GM13977 (cell line): ENCODE measurements at regions not wholly inside any gene's neighbourhood (a gene's known extent, or its start where the extent isn't known, plus 50 kb on each side); places are given as distances from the start of the nearest gene placed in this dataset.

Experiments used
- DNase-seq: peaks from one replicate; pipeline ENCODE4 v3.0.0; 2012; ENCODE audit warnings: low spot score
- in situ Hi-C: fragments of 300-500 bp; cut with MboI; formaldehyde crosslinking; loops from one replicate; pipeline ENCODE4 v1.12.0; 2022; ENCODE audit warnings: low sequenced_read_pairs, low pct_unique_long_range_greater_than_20kb, mixed read lengths, inconsistent platforms; ENCODE audit not compliant: unreplicated experiment
- TF ChIP-seq, protein P1 (sequence below): IDR thresholded peaks from 2 replicates; pipeline ENCODE4 v1.5.1; 2012; ENCODE audit warnings: mild to moderate bottlenecking, control low read depth; ENCODE audit not compliant: insufficient read depth; ENCODE audit errors: extremely low read depth, missing control alignments

DNA sequence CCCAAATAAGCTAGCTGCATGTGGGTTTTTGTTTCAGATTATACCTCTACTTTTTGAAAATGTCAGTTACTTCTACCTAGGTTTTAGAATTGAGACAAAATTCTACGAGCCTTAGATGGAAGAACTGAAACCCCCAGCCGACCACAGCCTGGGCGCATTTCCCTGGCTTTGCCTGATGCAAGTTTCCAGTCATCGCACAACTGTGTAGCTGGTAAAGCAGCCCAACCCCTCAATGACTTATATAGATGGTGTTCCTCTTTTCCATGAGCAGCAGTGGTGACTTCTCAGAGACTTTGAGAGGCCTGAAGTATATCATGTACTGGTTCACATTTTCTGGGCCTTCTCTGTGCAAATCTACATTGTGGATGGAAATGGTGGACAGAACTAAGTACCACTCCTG is 515.4 kb upstream of the RAB6C start:
- TF ChIP-seq, protein P1, sequence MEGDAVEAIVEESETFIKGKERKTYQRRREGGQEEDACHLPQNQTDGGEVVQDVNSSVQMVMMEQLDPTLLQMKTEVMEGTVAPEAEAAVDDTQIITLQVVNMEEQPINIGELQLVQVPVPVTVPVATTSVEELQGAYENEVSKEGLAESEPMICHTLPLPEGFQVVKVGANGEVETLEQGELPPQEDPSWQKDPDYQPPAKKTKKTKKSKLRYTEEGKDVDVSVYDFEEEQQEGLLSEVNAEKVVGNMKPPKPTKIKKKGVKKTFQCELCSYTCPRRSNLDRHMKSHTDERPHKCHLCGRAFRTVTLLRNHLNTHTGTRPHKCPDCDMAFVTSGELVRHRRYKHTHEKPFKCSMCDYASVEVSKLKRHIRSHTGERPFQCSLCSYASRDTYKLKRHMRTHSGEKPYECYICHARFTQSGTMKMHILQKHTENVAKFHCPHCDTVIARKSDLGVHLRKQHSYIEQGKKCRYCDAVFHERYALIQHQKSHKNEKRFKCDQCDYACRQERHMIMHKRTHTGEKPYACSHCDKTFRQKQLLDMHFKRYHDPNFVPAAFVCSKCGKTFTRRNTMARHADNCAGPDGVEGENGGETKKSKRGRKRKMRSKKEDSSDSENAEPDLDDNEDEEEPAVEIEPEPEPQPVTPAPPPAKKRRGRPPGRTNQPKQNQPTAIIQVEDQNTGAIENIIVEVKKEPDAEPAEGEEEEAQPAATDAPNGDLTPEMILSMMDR, result no peak
- DNase-seq, result no peak
- in situ Hi-C loops, result no loop called here

DNA sequence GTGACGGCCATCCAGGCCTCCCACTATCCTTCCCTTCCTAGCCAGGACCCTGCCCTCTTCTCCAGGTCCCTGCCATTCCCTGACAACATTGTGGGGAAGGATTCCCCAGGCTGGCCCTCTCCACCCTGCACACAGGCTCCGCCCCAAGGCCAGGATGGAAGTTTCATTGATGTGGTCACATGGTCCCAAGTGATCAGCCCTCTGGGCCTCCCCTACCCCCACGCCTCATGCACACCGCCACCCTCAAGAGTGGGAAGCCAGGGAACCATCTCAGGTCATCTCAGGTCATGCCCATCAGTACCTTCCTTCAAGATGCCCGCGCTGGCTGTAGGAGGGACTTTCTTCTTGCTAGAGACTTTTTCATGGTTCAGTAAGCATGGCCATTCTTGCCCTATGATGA is 514.8 kb upstream of the RAB6C start:
- DNase-seq, result no peak
- in situ Hi-C loops, result no loop called here
- TF ChIP-seq, protein P1, result no peak

DNA sequence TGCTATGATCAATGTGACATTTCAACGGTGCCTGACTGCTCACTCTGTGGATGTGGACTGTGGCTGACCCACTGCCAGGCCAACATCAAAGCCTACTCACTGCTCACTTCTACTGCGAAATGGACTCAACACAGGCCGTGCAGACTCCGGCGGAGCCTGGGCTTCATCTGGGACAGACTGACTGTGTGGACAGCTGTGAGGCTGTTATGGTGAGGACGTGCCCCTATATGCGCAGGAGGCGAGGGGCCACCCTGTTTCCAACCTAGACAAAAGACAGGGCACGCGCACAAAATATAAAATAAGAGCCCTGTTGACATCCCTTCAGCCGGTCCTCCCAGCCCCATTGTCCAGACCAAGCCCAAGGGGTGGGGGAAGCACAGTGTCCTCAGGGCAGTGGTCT is 514.4 kb upstream of the RAB6C start:
- in situ Hi-C loops, result no loop called here
- TF ChIP-seq, protein P1, result no peak
- DNase-seq, result no peak

DNA sequence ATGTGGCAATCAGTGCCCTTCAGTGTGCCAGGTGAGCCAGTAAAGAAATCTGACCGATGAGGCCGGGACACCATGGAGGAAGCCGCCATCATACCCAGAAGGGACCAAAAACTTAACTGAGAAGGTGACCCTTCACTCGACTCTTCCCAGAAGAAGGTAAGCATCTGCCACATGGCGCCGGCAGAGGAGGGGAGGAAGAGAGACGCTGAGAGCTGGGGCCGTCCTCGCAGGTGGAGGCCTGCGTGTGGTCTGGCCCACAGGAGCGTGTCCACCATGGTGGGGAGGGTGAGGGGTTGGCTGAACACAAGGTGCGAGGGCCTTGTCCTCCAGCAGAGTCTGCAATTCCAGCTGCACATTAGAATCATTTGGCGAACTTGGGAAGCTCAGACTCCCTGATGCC is 513.1 kb upstream of the RAB6C start:
- no peak for DNase-seq
- TF ChIP-seq, protein P1, result no peak
- in situ Hi-C loops, result no loop called here

DNA sequence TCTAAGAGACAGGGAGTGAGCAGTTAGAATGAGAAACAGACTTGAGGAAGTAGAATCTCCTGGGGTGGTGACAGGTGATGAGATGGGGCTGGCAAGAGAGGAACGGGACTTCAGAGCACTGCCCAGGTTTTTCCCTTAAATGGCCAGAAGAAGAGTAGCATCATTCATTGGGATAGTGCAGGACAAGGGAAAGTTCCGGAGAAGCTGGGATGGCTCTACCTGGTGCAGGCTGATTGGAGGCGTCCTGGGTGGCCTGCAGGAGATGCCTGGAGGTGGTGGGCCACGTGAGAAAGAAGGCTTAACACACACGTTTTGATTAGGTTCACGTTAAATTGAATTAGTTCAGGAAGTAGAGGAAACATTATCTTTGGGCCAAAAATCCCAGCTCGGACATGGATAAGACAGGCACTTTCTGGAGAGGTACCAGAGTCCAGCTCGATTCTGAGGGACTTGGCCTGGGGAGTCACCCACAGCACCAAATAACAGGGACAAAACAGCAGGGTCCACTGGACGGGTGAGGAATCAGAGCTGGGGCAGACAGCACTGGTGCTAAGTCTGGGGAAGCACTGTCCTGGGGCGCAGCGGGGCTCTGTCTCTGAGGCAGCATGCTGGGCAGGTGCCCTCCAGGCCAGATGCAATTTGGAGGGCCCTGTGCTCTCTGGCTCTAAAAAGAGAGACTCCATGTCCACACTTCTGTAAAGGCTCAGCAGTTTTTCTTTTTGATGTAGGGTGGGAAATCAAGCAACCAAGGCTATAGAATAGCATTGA is 512.3 kb upstream of the RAB6C start:
- no peak for DNase-seq
- in situ Hi-C loops, result no loop called here
- TF ChIP-seq, protein P1, result no peak

DNA sequence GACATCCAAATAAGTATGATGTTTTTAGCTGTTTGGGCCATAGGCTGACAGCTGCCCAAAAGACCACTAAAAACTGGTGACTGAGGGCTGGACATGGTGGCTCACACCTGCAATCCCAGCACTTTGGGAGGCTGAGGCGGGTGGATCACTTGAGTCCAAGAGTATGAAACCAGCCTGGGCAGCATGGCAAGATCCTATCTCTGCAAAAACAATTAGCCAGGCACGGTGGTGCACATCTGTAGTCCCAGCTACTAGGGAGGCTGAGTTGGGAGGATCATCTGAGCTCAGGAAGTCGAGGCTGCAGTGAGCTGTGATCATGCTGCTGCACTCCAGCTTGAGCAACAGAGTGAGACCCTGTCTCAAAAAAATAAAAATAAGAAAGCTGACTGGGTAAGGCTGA is 511.5 kb upstream of the RAB6C start:
- TF ChIP-seq, protein P1, result no peak
- in situ Hi-C loops, result no loop called here
- DNase-seq, result no peak
